Kidney (tissue), 13 donors: ENCODE measurements at regions not wholly inside any gene's neighbourhood (a gene's known extent, or its start where the extent isn't known, plus 50 kb on each side); places are given as distances from the start of the nearest gene placed in this dataset.
"Not testable (repeated sequence)": the region's sequence is repeated elsewhere in the genome, so short reads cannot be mapped to it uniquely, and the experiment has no call there.

Source experiments
- DNase-seq, 5 donors: peaks; one replicate each; pipeline ENCODE4 v3.0.0-alpha.2; 2013 to 2020
- FAIRE-seq: peaks from 2 replicates; lab custom pipeline; 2012; peaks lifted over from hg19 to GRCh38; lab: Jason Lieb, UNC
- H3K27ac ChIP-seq, 2 donors: one replicate each; pipeline ENCODE4 v1.7.0; 2013; ENCODE audit warnings: low read depth in 2 of 2, low read length in 2 of 2, inconsistent platforms in 1 of 2
- H3K27me3 ChIP-seq: one replicate; pipeline ENCODE4 v1.7.1; 2013; ENCODE audit warnings: low read length, inconsistent platforms; ENCODE audit not compliant: control insufficient read depth, insufficient read depth
- H3K36me3 ChIP-seq, 3 donors: one replicate each; pipeline versions ENCODE4 v1.7.0 to v1.7.1; 2013; ENCODE audit warnings: low read length in 3 of 3, control low read depth in 1 of 3, inconsistent platforms in 1 of 3; ENCODE audit not compliant: insufficient read depth in 3 of 3, control insufficient read depth in 2 of 3
- H3K4me1 ChIP-seq, 3 donors: one replicate each; pipeline versions ENCODE4 v1.7.0 to v1.7.1; 2013; ENCODE audit warnings: low read length in 3 of 3, inconsistent platforms in 1 of 3, low read depth in 1 of 3; ENCODE audit not compliant: control insufficient read depth in 2 of 3, insufficient read depth in 2 of 3
- H3K4me3 ChIP-seq, 3 donors: one replicate each; pipeline versions ENCODE4 v1.7.0 to v1.8.1; 2013; ENCODE audit warnings: low read length in 3 of 3, control low read depth in 1 of 3, inconsistent platforms in 1 of 3
- H3K9ac ChIP-seq, 3 donors: one replicate each; pipeline versions ENCODE4 v1.7.0 to v1.7.1; 2013; ENCODE audit warnings: low read length in 3 of 3, control low read depth in 1 of 3, inconsistent platforms in 1 of 3
- H3K9me3 ChIP-seq, 3 donors: one replicate each; pipeline versions ENCODE4 v1.7.0 to v1.7.1; 2013; ENCODE audit warnings: low read length in 3 of 3, control low read depth in 1 of 3, inconsistent platforms in 1 of 3; ENCODE audit not compliant: control insufficient read depth in 2 of 3, insufficient read depth in 1 of 3
- CTCF ChIP-seq: IDR thresholded peaks from 3 replicates; pipeline ENCODE4 v1.5.1; 2012; ENCODE audit warnings: mild to moderate bottlenecking, moderate library complexity, borderline replicate concordance; ENCODE audit not compliant: insufficient read depth; ENCODE audit errors: extremely low read depth
- intact Hi-C: fragments of 100-400 bp; cut with DNase I; formaldehyde crosslinking; loops from one replicate; pipeline ENCODE4 v1.11.1; 2022
- donor health status: control.
- donor health status: control.
- donor health status: control.
- donor health status: control.
- donor health status: control.
- donor health status: DM: yes; HTN: yes; CAD: no.
- donor health status: Normal renal cell carcinoma (clear cell type).

DNA sequence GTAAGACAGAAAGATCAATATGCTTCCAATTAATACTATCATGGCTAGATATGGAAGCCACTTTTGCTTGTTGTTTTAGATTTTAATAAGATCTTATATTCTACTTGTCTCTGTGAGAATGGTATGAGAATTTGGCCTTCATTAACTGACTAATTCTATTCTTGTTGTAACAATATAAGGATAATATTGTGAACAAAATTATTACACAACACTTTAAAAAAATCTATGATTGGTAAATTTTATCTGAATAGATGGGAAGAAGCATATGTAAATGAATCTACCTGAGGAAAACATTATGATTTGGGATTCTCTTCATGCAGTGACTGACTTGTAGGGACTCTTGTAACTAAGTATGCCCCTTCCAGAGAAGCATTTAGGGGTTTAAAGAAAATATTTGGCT, 308.9 kb upstream of the KCND2 start:
- Histone ChIP-seq H3K4me3 (no peak overlapping the region), H3K9ac (no peak overlapping the region), H3K4me1 (no peaks in the 10 kb centered on the region), H3K27ac (no peak overlapping the region), H3K9me3 (no peaks in the 10 kb centered on the region), H3K27me3 (no peaks in the 10 kb centered on the region), H3K36me3 (no peaks in the 10 kb centered on the region)
- no peak for TF ChIP-seq CTCF
- intact Hi-C loops: no loop called here
- no peak for FAIRE-seq
- no peak for DNase-seq

- Histone ChIP-seq H3K9ac (no peak overlapping the region), H3K27me3 (no peaks in the 10 kb centered on the region), H3K27ac (no peak overlapping the region), H3K4me1 (no peaks in the 10 kb centered on the region), H3K36me3 (no peaks in the 10 kb centered on the region), H3K9me3 (no peaks in the 10 kb centered on the region), H3K4me3 (no peak overlapping the region)
- no peak for TF ChIP-seq CTCF
- FAIRE-seq (no peak), DNase-seq (no peak)
- intact Hi-C loops: no loop called here
Measured at GRCh38 chr7:119964788-119965542, 308.0 kb upstream of the KCND2 start.

- no peak for DNase-seq
- Histone ChIP-seq H3K36me3 (no peaks in the 10 kb centered on the region), H3K27ac (no peak overlapping the region), H3K27me3 (no peaks in the 10 kb centered on the region), H3K4me3 (no peak overlapping the region), H3K4me1 (no peaks in the 10 kb centered on the region), H3K9ac (no peak overlapping the region), H3K9me3 (no peaks in the 10 kb centered on the region)
- no peak for FAIRE-seq
- no peak for TF ChIP-seq CTCF
- intact Hi-C loops: no loop called here
Measured at GRCh38 chr7:119967221-119967620, 305.8 kb upstream of the KCND2 start.

- intact Hi-C loops, H3K9ac ChIP-seq, H3K9me3 ChIP-seq, DNase-seq, H3K4me1 ChIP-seq, H3K27me3 ChIP-seq, H3K4me3 ChIP-seq, FAIRE-seq, H3K27ac ChIP-seq, H3K36me3 ChIP-seq: not testable (repeated sequence)
Measured at GRCh38 chr7:119968411-119968810, 304.6 kb upstream of the KCND2 start.
